PC-9 (cell line): ENCODE measurements at regions not wholly inside any gene's neighbourhood (a gene's known extent, or its start where the extent isn't known, plus 50 kb on each side); places are given as distances from the start of the nearest gene placed in this dataset.

Experiments
- EZH2 ChIP-seq: fragments of 200-600 bp; sonication (generic); IDR thresholded peaks from 2 replicates; pipeline ENCODE4 v1.8.0; 2017; ENCODE audit warnings: antibody characterized with exemption, low read depth
- TF ChIP-seq, protein P1 (sequence below): fragments of 200-600 bp; sonication (generic); conservative IDR thresholded peaks from 2 replicates; pipeline ENCODE4 v1.6.1; 2017; ENCODE audit warnings: mixed run types, antibody characterized with exemption, mild to moderate bottlenecking, moderate library complexity

DNA sequence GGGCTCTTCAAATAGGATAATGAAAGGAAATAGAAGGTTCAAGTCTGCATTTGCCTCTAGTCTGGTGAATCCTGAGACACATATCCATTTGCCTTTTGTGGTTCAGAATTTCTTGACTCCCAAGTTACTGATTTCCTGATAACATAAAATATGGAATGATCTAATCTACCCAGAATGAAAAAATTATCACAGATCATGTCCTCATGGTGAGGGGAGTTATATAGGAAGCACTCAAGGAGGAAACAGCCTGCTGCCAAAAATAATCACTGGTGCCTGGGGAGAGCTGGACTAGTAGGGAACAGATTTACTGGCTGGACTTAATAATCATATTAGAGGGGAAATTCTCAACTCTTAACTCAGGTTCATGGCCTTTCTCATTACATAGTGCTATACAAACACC, 95.5 kb upstream of the STK17B start:
- no peak for TF ChIP-seq EZH2
- TF ChIP-seq, protein P1, sequence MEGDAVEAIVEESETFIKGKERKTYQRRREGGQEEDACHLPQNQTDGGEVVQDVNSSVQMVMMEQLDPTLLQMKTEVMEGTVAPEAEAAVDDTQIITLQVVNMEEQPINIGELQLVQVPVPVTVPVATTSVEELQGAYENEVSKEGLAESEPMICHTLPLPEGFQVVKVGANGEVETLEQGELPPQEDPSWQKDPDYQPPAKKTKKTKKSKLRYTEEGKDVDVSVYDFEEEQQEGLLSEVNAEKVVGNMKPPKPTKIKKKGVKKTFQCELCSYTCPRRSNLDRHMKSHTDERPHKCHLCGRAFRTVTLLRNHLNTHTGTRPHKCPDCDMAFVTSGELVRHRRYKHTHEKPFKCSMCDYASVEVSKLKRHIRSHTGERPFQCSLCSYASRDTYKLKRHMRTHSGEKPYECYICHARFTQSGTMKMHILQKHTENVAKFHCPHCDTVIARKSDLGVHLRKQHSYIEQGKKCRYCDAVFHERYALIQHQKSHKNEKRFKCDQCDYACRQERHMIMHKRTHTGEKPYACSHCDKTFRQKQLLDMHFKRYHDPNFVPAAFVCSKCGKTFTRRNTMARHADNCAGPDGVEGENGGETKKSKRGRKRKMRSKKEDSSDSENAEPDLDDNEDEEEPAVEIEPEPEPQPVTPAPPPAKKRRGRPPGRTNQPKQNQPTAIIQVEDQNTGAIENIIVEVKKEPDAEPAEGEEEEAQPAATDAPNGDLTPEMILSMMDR = no peak
